Stimulated activated CD4-positive, alpha-beta T cell treated with anti-CD3 and anti-CD28 coated beads, Interleukin-12 subunit alpha, Interleukin-12 subunit beta, amount 100 ng/mL, for 4 hours (primary cell): ENCODE measurements at regions not wholly inside any gene's neighbourhood (a gene's known extent, or its start where the extent isn't known, plus 50 kb on each side); places are given as distances from the start of the nearest gene placed in this dataset.
A peak's percentile ranks its signal among the peaks of the same experiment; 100 is the strongest.

Experiments used
- DNase-seq: peaks from one replicate; pipeline ENCODE4 v3.0.0-alpha.2; 2020

- no peak for DNase-seq
Measured at GRCh38 chr11:10358696-10359095, 53.8 kb downstream of the ADM start.

GRCh38 chr11:10359171-10359570, 54.3 kb downstream of the ADM start:
- DNase-seq, result no peak

- DNase-seq, result no peak
Measured at GRCh38 chr11:10360835-10361234, 56.0 kb downstream of the ADM start.

GRCh38 chr11:10365045-10365444, 60.2 kb downstream of the ADM start:
- no peak for DNase-seq

GRCh38 chr11:10366568-10367331, 61.9 kb downstream of the ADM start:
- peak; percentile 56 for DNase-seq

GRCh38 chr11:10371926-10372641, 67.2 kb downstream of the ADM start:
- DNase-seq, result no peak

GRCh38 chr11:10373340-10373739, 68.5 kb downstream of the ADM start:
- no peak for DNase-seq

GRCh38 chr11:10373929-10374328, 69.1 kb downstream of the ADM start:
- DNase-seq, result no peak

GRCh38 chr11:10374386-10374785, 69.5 kb downstream of the ADM start:
- no peak for DNase-seq

- DNase-seq, result no peak
Measured at GRCh38 chr11:10375280-10375971, 70.6 kb downstream of the ADM start.

GRCh38 chr11:10376061-10376460, 71.2 kb downstream of the ADM start:
- DNase-seq, result no peak

- DNase-seq, result no peak
Measured at GRCh38 chr11:10377183-10377582, 72.3 kb downstream of the ADM start.

GRCh38 chr11:10378362-10378761, 73.5 kb downstream of the ADM start:
- DNase-seq, result no peak

- DNase-seq, result no peak
Measured at GRCh38 chr11:10379022-10379421, 74.1 kb downstream of the ADM start.

GRCh38 chr11:10379426-10379825, 74.6 kb downstream of the ADM start:
- DNase-seq, result no peak

- no peak for DNase-seq
Measured at GRCh38 chr11:10379871-10380568, 75.0 kb upstream of the AMPD3 start.

GRCh38 chr11:10380921-10381320, 74.1 kb upstream of the AMPD3 start:
- no peak for DNase-seq

GRCh38 chr11:10381736-10382135, 73.3 kb upstream of the AMPD3 start:
- no peak for DNase-seq

GRCh38 chr11:10382518-10382917, 72.5 kb upstream of the AMPD3 start:
- DNase-seq, result no peak

- no peak for DNase-seq
Measured at GRCh38 chr11:10385696-10386095, 69.4 kb upstream of the AMPD3 start.

GRCh38 chr11:10386361-10386760, 68.7 kb upstream of the AMPD3 start:
- DNase-seq, result no peak

GRCh38 chr11:10386861-10387205, 68.2 kb upstream of the AMPD3 start:
- no peak for DNase-seq
